ENCODE measurements at regions not wholly inside any gene's neighbourhood (a gene's known extent, or its start where the extent isn't known, plus 50 kb on each side); places are given as distances from the start of the nearest gene placed in this dataset.

DNA sequence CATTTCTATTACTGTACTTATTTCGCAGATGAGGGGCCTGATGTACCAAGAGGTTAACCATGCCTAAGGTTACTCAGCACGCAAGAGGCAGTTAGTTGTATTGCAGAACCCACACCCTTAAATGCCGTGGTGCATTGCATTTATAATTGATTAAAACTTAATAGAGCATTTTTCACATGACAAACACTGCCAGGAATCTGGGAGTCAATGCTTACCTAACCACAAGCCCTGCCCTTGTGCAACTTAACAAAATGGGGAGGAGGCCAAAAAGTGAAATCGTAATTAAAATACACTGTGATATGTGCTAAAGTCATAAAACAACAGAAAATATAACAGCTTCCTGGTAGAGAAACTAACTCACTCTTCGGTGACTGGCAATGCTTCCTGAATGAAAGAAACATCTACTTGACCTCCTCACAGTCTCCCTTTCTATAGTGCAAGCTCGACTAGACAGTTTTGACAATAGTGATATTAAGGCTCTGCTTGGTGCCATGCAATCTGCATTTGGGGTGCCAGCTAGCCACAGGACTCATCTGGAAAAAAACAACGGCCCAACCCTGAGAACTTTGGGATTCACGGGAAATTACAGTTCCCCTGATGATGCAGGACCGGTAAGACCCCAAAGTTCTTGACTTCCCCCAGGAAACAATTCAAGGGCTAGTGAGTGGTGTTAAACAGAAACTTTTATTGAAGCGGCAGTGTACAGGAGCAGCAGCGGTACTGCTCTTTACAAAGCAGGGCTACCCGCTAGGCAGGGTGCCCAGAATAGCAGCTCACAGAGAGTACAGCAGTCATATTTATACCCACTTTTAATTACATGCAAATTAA is 612.4 kb downstream of the TNS3 start:
- no peak overlapping the region for H3K27ac Mint-ChIP-seq
- no peaks in the 10 kb centered on the region for H3K27me3 ChIP-seq (ENCODE audit: control insufficient read depth, insufficient read depth, low read length)
- no peak for ATAC-seq

DNA sequence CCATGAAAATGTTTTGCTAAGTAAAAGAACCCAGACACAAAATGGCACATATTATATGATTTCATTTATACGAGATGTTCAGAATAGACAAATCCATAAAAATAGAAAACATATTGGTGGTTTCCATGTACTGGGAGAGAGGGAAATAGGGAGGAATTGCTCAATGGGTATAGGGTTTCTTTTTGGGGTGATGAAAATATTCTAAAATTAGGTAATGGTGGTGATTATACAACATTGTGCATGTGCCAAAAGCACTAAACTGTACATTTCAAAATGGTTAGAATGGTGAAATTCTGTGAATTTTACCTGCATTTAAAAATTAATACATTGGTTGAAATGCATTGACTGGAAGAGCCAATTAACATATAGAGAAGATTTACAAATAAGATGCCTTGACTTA is 613.9 kb downstream of the TNS3 start:
- no peak for DNase-seq
- ATAC-seq = no peak

More for the DNA sequence above, 612.4 kb downstream of the TNS3 start:
- DNase-seq = no peak
- Mint-ChIP-seq H3K4me3 (no peak overlapping the region), H3K36me3 (peaks cover 11% of the 10 kb centered on the region), H3K27me3 (ENCODE audit: low read depth in 2 of 2) (no peaks in the 10 kb centered on the region), H3K4me1 (no peaks in the 10 kb centered on the region), H3K9me3 (peaks cover 6 to 11% of the 10 kb centered on the region in 2 donors)
- intact Hi-C loops (cut with micrococcal nuclease) = no loop called here
- no peak overlapping the region for H3K27ac ChIP-seq (ENCODE audit: low read length)
- no peaks in the 10 kb centered on the region for H3K36me3 ChIP-seq (ENCODE audit: control insufficient read depth, insufficient read depth, low read length)
- WGBS (ENCODE audit: insufficient coverage) = 91% methylated on average over 12 of the region's 12 CpGs
- no peak overlapping the region for H3K4me3 ChIP-seq (ENCODE audit: low read length)
- no peaks in the 10 kb centered on the region for H3K4me1 ChIP-seq (ENCODE audit: control insufficient read depth, insufficient read depth, low read length)
- TF ChIP-seq, protein P1, sequence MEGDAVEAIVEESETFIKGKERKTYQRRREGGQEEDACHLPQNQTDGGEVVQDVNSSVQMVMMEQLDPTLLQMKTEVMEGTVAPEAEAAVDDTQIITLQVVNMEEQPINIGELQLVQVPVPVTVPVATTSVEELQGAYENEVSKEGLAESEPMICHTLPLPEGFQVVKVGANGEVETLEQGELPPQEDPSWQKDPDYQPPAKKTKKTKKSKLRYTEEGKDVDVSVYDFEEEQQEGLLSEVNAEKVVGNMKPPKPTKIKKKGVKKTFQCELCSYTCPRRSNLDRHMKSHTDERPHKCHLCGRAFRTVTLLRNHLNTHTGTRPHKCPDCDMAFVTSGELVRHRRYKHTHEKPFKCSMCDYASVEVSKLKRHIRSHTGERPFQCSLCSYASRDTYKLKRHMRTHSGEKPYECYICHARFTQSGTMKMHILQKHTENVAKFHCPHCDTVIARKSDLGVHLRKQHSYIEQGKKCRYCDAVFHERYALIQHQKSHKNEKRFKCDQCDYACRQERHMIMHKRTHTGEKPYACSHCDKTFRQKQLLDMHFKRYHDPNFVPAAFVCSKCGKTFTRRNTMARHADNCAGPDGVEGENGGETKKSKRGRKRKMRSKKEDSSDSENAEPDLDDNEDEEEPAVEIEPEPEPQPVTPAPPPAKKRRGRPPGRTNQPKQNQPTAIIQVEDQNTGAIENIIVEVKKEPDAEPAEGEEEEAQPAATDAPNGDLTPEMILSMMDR (IDR thresholded peaks at IDR 0.05) = no peak
- no peaks in the 10 kb centered on the region for H3K9me3 ChIP-seq (ENCODE audit: control insufficient read depth, insufficient read depth, low read length)

DNA sequence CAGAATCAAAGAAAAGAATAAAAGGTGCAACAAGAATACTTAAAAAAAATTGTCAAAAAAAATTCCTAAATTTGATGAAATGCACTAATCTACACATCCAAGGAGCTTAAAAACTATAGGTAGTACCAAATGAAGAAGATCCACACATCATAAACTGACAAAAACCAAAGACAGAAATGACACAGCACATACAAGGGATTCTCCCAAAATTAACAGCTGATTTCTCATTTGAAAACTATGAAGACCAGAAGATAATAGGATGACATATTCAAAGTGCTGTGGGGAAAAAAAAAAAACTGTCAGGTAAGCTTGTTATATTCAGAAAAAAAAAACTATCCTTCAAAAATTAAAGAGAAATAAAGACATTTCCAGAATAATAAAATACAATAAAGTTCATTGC is 618.2 kb downstream of the TNS3 start:
- H3K9me3 ChIP-seq (ENCODE audit: control insufficient read depth, insufficient read depth, low read length) = peaks cover 4% of the 10 kb centered on the region
- Mint-ChIP-seq H3K27ac (no peak overlapping the region), H3K27me3 (ENCODE audit: low read depth in 2 of 2) (no peaks in the 10 kb centered on the region), H3K4me3 (no peak overlapping the region), H3K9me3 (peaks cover 8 to 27% of the 10 kb centered on the region in 2 donors), H3K4me1 (no peaks in the 10 kb centered on the region), H3K36me3 (peaks cover 23% of the 10 kb centered on the region)
- no peak for ATAC-seq
- H3K4me3 ChIP-seq (ENCODE audit: low read length) = no peak overlapping the region
- H3K27me3 ChIP-seq (ENCODE audit: control insufficient read depth, insufficient read depth, low read length) = no peaks in the 10 kb centered on the region
- H3K27ac ChIP-seq (ENCODE audit: low read length) = no peak overlapping the region
- no peaks in the 10 kb centered on the region for H3K36me3 ChIP-seq (ENCODE audit: control insufficient read depth, insufficient read depth, low read length)
- no peak for DNase-seq
- intact Hi-C loops (cut with micrococcal nuclease) = no loop called here
- H3K4me1 ChIP-seq (ENCODE audit: control insufficient read depth, insufficient read depth, low read length) = no peaks in the 10 kb centered on the region
- TF ChIP-seq, protein P1 (IDR thresholded peaks at IDR 0.05) = no peak

More for the DNA sequence above, 613.9 kb downstream of the TNS3 start:
- Histone ChIP-seq H3K4me1 (ENCODE audit: control insufficient read depth, insufficient read depth, low read length) (no peaks in the 10 kb centered on the region), H3K27ac (ENCODE audit: low read length) (no peak overlapping the region), H3K27me3 (ENCODE audit: control insufficient read depth, insufficient read depth, low read length) (no peaks in the 10 kb centered on the region), H3K36me3 (ENCODE audit: control insufficient read depth, insufficient read depth, low read length) (no peaks in the 10 kb centered on the region), H3K4me3 (ENCODE audit: low read length) (no peak overlapping the region), H3K9me3 (ENCODE audit: control insufficient read depth, insufficient read depth, low read length) (no peaks in the 10 kb centered on the region)
- Mint-ChIP-seq H3K9me3 (peaks cover 8 to 22% of the 10 kb centered on the region in 2 donors), H3K27ac (no peak overlapping the region), H3K4me3 (no peak overlapping the region), H3K4me1 (no peaks in the 10 kb centered on the region), H3K36me3 (peaks cover 23% of the 10 kb centered on the region), H3K27me3 (ENCODE audit: low read depth in 2 of 2) (no peaks in the 10 kb centered on the region)
- WGBS (ENCODE audit: insufficient coverage) = no CpG with 5 or more reads among the region's 1 CpG
- intact Hi-C loops (cut with micrococcal nuclease) = no loop called here
- TF ChIP-seq, protein P1 (IDR thresholded peaks at IDR 0.05) = no peak

DNA sequence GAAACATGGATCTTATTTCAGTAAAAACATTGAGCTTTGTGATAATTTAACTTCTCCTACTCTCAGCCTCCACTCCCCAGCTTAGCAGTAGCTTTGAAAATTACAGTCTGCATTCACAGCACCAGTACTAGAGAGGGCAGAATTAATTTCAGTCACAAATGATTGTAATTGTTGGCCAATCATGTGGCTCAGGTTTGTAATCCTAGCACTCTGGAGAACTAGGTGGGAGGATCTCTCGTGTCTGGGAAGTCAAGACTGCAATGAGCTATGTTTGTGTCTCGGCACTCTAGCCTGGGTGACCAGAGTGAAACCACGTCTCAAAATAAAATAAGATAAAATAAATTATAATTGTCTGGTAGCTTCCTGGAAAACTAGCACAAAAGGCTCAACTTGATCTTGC is 620.9 kb downstream of the TNS3 start:
- no peaks in the 10 kb centered on the region for H3K27me3 ChIP-seq (ENCODE audit: control insufficient read depth, insufficient read depth, low read length)
- Mint-ChIP-seq H3K4me1 (no peaks in the 10 kb centered on the region), H3K4me3 (no peak overlapping the region), H3K9me3 (peaks cover 12 to 29% of the 10 kb centered on the region in 2 donors), H3K36me3 (peaks cover 23% of the 10 kb centered on the region), H3K27me3 (ENCODE audit: low read depth in 2 of 2) (no peaks in the 10 kb centered on the region), H3K27ac (no peak overlapping the region)
- H3K36me3 ChIP-seq (ENCODE audit: control insufficient read depth, insufficient read depth, low read length) = no peaks in the 10 kb centered on the region
- intact Hi-C loops (cut with micrococcal nuclease) = no loop called here
- WGBS (ENCODE audit: insufficient coverage) = 86% methylated on average over 1 of the region's 3 CpGs
- peaks cover 4% of the 10 kb centered on the region for H3K9me3 ChIP-seq (ENCODE audit: control insufficient read depth, insufficient read depth, low read length)
- DNase-seq = no peak
- TF ChIP-seq, protein P1 (IDR thresholded peaks at IDR 0.05) = no peak
- no peak overlapping the region for H3K27ac ChIP-seq (ENCODE audit: low read length)
- no peaks in the 10 kb centered on the region for H3K4me1 ChIP-seq (ENCODE audit: control insufficient read depth, insufficient read depth, low read length)
- no peak for ATAC-seq
- no peak overlapping the region for H3K4me3 ChIP-seq (ENCODE audit: low read length)

All from natural killer cell (primary cell).